Adrenal gland (tissue), 9 donors: ENCODE measurements at regions not wholly inside any gene's neighbourhood (a gene's known extent, or its start where the extent isn't known, plus 50 kb on each side); places are given as distances from the start of the nearest gene placed in this dataset.

Experiments used
- DNase-seq, 7 donors: peaks; one replicate each; pipeline ENCODE4 v3.0.0-alpha.2; 2019 to 2020
- H3K27ac ChIP-seq, 5 donors: fragments of 200-600 bp; sonication (generic) in 4 of 5; 1 replicate in 3 of 5; 2 replicates in 2 of 5; pipeline versions ENCODE4 v1.5.1 to v1.8.0; 2016 to 2020; ENCODE audit warnings: mild to moderate bottlenecking in 1 of 5
- H3K27me3 ChIP-seq: fragments of 200-600 bp; 2 replicates; pipeline ENCODE4 v1.8.0; 2021
- H3K36me3 ChIP-seq, 2 donors: fragments of 200-600 bp; replicated peaks in 1 of 2; 1 replicate in 1 of 2; 2 replicates in 1 of 2; pipeline versions ENCODE4 v1.5.1 to v1.8.0; 2018 to 2022
- H3K4me1 ChIP-seq, 2 donors: fragments of 200-600 bp; replicated peaks in 1 of 2; 1 replicate in 1 of 2; 2 replicates in 1 of 2; pipeline versions ENCODE4 v1.5.1 to v1.8.0; 2018 to 2021
- H3K4me3 ChIP-seq, 4 donors: fragments of 200-600 bp; sonication (generic) in 3 of 4; one replicate each; pipeline ENCODE4 v1.5.1; 2016 to 2018
- H3K9me3 ChIP-seq, 3 donors: fragments of 200-600 bp; sonication (generic) in 1 of 3; replicated peaks in 1 of 3; 1 replicate in 2 of 3; 2 replicates in 1 of 3; pipeline versions ENCODE4 v1.5.1 to v1.8.0; 2016 to 2021
- POLR2A ChIP-seq, 2 donors: fragments of 450-650 bp; IDR thresholded peaks; one replicate each; pipeline ENCODE4 v1.6.1; 2017; ENCODE audit warnings: antibody characterized with exemption in 2 of 2, mild to moderate bottlenecking in 2 of 2, moderate library complexity in 1 of 2
- WGBS, 4 donors: extraction: QIAGEN DNeasy Blood & Tissue Kit in 2 of 4; methylation state at CpG; one replicate each; pipeline versions ENCODE4 v1.1.5 to v1.1.7; 2013 to 2017; 5-methylcytosine and 5-hydroxymethylcytosine counted together
- intact Hi-C, 2 donors: fragments of 100-400 bp; cut with DNase I; formaldehyde crosslinking; loops; one replicate each; pipeline versions ENCODE4 v1.14.1 to v1.15.0; 2022 to 2023
- TF ChIP-seq, protein P1 (sequence below), 6 experiments: fragments of 450-650 bp in 4 of 6; fragments of 200-600 bp in 2 of 6; sonication (generic) in 1 of 6; IDR thresholded peaks; 1 replicate in 5 of 6; 2 replicates in 1 of 6; pipeline versions ENCODE4 v1.5.1 to v1.8.0; 2016 to 2021; ENCODE audit warnings: antibody characterized with exemption in 6 of 6, mild to moderate bottlenecking in 2 of 6, moderate library complexity in 1 of 6
- donor health status: healthy with polysubstance abuse.
- donor health status: Bipolar disorder and iron deficiency.
- donor health status: DM: yes; HTN: yes; CAD: no.
- donor health status: DM: no; HTN: no; CAD: no.
- donor health status: DM: no; HTN: no; CAD: no.

DNA sequence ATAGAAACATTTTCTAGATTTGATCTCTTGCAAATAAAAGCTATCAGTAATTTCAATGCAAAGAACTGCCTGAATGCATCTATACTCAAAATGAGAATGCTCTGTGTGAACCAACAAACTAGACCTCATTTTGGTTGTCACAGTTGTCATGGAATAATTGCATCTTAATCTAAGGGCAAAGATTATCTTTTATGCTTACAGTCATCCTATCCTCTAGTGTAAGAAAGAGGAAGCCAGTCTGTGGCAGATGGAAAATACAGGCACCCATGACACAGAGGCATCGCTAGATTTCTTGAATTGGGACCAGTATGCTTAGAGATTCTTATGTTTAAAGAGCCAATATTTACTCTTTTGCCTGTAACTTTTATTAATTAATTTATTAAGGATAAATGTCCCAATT is 95.0 kb downstream of the MACIR start:
- 93 to 95% (median 94%) methylated on average over 1 of the region's 1 CpG for WGBS, 4 donors
- intact Hi-C loops: no loop called here
- H3K4me1 ChIP-seq: no peaks in the 10 kb centered on the region
- no peak overlapping the region for H3K4me3 ChIP-seq
- H3K27ac ChIP-seq: no peak overlapping the region
- no peaks in the 10 kb centered on the region for H3K27me3 ChIP-seq
- no peak for DNase-seq
- no peaks in the 10 kb centered on the region for H3K9me3 ChIP-seq
- H3K36me3 ChIP-seq: no peaks in the 10 kb centered on the region
- no peak for TF ChIP-seq POLR2A (IDR thresholded peaks at IDR 0.05)
- TF ChIP-seq, protein P1, sequence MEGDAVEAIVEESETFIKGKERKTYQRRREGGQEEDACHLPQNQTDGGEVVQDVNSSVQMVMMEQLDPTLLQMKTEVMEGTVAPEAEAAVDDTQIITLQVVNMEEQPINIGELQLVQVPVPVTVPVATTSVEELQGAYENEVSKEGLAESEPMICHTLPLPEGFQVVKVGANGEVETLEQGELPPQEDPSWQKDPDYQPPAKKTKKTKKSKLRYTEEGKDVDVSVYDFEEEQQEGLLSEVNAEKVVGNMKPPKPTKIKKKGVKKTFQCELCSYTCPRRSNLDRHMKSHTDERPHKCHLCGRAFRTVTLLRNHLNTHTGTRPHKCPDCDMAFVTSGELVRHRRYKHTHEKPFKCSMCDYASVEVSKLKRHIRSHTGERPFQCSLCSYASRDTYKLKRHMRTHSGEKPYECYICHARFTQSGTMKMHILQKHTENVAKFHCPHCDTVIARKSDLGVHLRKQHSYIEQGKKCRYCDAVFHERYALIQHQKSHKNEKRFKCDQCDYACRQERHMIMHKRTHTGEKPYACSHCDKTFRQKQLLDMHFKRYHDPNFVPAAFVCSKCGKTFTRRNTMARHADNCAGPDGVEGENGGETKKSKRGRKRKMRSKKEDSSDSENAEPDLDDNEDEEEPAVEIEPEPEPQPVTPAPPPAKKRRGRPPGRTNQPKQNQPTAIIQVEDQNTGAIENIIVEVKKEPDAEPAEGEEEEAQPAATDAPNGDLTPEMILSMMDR (IDR thresholded peaks at IDR 0.05): no peak

DNA sequence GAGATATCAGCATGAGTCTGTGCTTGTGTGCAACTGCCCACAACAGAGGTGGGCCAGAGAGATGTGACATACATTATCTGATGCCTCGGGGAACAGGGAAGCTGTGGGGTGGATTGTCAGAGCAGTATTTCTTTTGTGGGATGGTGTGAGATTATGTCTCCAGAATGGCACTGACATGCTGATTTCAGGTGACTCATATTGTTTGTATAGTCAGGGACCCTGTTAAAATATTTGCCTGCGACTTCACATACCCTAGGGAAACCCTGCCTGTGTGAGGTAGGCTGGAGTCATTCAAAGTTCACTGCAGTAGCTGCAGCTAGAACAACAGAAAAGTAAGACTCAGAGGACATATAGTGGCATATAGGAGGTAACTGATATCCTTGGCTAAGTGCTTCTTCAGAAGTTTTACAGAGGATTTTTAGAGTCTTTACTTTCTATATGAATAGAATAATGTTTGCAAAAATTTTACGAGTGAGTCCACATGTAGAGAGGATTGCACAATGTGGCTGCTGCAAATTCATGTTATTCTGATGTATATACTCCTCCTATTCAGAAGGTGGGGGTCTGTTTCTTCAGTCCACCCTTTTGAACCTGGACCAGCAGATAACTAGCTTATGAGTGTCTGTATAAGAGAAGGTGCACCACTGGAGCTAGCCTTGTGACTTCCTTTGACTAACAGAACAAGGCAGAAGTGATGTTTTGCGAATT is 89.3 kb downstream of the MACIR start:
- 74 to 80% (median 77%) methylated on average over 4 of the region's 4 CpGs for WGBS, 4 donors
- intact Hi-C loops: no loop called here

DNA sequence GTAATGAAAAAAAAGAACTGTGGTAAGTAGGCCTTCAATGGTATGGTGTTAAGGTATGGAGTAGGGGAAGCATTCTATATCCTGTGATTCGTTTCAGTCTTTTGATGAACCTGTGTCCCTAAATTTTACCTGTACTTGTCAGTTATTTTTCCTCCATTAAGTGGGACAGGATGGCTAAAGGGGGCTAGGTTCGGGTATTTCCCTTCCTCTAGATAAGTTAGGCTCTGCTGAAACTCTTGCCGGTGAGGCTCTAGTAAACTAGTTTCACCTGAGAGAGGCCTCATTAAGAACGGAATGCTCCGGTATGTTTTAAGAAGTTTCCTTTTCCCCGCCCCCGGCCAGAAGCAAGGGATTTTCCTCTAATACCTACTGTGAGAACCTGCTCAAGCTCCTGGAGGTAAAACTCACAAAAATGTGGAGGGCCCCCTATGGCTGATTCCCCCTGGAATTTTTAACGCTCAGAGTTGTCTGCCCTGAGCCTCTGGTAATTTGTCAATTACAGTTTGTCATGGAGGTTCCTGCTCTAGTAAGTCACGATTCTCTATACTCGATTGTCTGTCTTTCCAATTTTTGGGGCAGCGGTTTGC is 87.7 kb downstream of the MACIR start:
- no peak overlapping the region for H3K27ac ChIP-seq
- TF ChIP-seq POLR2A (IDR thresholded peaks at IDR 0.05): no peak
- TF ChIP-seq, protein P1 (IDR thresholded peaks at IDR 0.05): no peak
- H3K36me3 ChIP-seq: no peaks in the 10 kb centered on the region
- WGBS, 4 donors: 69 to 77% (median 72%) methylated on average over 11 of the region's 11 CpGs
- no peaks in the 10 kb centered on the region for H3K9me3 ChIP-seq
- H3K4me3 ChIP-seq: no peak overlapping the region
- intact Hi-C loops: no loop called here
- H3K4me1 ChIP-seq: no peaks in the 10 kb centered on the region
- no peaks in the 10 kb centered on the region for H3K27me3 ChIP-seq
- DNase-seq: no peak

More for the DNA sequence above, 89.3 kb downstream of the MACIR start:
- Histone ChIP-seq H3K27me3 (no peaks in the 10 kb centered on the region), H3K27ac (no peak overlapping the region), H3K36me3 (no peaks in the 10 kb centered on the region), H3K4me1 (no peaks in the 10 kb centered on the region), H3K4me3 (no peak overlapping the region), H3K9me3 (no peaks in the 10 kb centered on the region)
- no peak for TF ChIP-seq POLR2A (IDR thresholded peaks at IDR 0.05)
- no peak for DNase-seq

DNA sequence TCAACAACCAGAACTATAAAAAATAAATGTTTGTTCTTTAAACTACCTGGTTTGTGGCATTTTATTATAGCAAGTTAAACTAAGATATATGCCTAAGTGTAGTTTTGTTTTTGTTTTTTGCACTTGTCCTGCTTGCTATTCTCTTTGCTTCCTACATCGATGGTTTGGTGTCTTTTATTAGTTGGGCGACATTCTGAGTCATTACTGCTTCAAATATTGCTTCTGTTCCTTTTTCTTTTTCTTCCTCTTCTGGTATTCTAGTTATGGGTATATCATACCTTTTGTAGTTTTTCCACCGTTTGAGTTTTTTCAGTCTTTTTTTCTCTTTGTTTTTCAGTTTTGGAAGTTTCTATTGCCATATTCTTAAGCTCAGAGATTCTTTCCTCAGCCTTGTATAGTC is 86.9 kb downstream of the MACIR start:
- Histone ChIP-seq H3K27me3 (no peaks in the 10 kb centered on the region), H3K27ac (no peak overlapping the region), H3K36me3 (no peaks in the 10 kb centered on the region), H3K4me3 (no peak overlapping the region), H3K4me1 (no peaks in the 10 kb centered on the region), H3K9me3 (no peaks in the 10 kb centered on the region)
- TF ChIP-seq, protein P1 (IDR thresholded peaks at IDR 0.05): no peak
- TF ChIP-seq POLR2A (IDR thresholded peaks at IDR 0.05): no peak
- DNase-seq: no peak
- intact Hi-C loops: no loop called here
- WGBS, 4 donors: 68 to 91% (median 76%) methylated on average over 3 of the region's 3 CpGs
